Progenitor cell of endocrine pancreas (in vitro differentiated cells): ENCODE measurements at regions not wholly inside any gene's neighbourhood (a gene's known extent, or its start where the extent isn't known, plus 50 kb on each side); places are given as distances from the start of the nearest gene placed in this dataset.

Experiments
- DNase-seq: peaks from one replicate; pipeline ENCODE4 v3.0.0; 2021; ENCODE audit warnings: low spot score; ENCODE audit not compliant: unreplicated experiment
- H3K27ac Mint-ChIP-seq: 2 replicates; pipeline ENCODE4 v1.8.0; 2021; ENCODE audit warnings: mild to moderate bottlenecking, moderate library complexity, mixed read lengths
- H3K27me3 Mint-ChIP-seq: 2 replicates; pipeline ENCODE4 v1.8.0; 2021; ENCODE audit warnings: mixed read lengths
- H3K36me3 Mint-ChIP-seq: 2 replicates; pipeline ENCODE4 v1.8.0; 2022; ENCODE audit warnings: mixed read lengths; ENCODE audit not compliant: insufficient read depth
- H3K4me1 Mint-ChIP-seq: 2 replicates; pipeline ENCODE4 v1.8.0; 2021; ENCODE audit warnings: low read depth, mixed read lengths
- H3K4me3 Mint-ChIP-seq: 2 replicates; pipeline ENCODE4 v1.8.0; 2021; ENCODE audit warnings: low read depth, mild to moderate bottlenecking, moderate library complexity, mixed read lengths
- H3K9me3 Mint-ChIP-seq: 2 replicates; pipeline ENCODE4 v1.8.0; 2021; ENCODE audit warnings: low read depth, mixed read lengths
- TF ChIP-seq, protein P1 (sequence below): fragments of 200-600 bp; sonication (generic); IDR thresholded peaks from one replicate; pipeline ENCODE4 v1.5.0; 2021; ENCODE audit warnings: antibody characterized with exemption, mild to moderate bottlenecking; ENCODE audit not compliant: unreplicated experiment

DNA sequence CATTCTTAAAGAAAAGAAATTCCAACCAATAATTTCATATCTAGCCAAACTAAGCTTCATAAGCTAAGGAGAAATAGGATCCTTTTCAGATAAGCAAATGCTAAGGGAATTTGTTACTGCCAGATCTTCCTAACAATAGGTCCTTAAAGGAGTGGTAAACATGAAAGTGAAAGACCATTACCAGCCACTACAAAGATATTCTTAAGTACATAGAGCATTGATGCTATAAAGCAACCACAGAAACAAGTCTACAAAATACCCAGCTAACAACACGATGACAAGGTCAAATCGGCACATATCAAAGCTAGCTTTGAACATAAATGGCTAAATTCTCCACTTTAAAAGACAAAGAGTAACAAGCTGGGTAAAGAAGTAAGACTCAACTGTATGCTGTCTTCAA, 188.9 kb upstream of the RPRM start:
- H3K4me1 Mint-ChIP-seq: no peaks in the 10 kb centered on the region
- H3K36me3 Mint-ChIP-seq: no peaks in the 10 kb centered on the region

GRCh38 chr2:153668923-153669322, 190.4 kb upstream of the RPRM start:
- TF ChIP-seq, protein P1, sequence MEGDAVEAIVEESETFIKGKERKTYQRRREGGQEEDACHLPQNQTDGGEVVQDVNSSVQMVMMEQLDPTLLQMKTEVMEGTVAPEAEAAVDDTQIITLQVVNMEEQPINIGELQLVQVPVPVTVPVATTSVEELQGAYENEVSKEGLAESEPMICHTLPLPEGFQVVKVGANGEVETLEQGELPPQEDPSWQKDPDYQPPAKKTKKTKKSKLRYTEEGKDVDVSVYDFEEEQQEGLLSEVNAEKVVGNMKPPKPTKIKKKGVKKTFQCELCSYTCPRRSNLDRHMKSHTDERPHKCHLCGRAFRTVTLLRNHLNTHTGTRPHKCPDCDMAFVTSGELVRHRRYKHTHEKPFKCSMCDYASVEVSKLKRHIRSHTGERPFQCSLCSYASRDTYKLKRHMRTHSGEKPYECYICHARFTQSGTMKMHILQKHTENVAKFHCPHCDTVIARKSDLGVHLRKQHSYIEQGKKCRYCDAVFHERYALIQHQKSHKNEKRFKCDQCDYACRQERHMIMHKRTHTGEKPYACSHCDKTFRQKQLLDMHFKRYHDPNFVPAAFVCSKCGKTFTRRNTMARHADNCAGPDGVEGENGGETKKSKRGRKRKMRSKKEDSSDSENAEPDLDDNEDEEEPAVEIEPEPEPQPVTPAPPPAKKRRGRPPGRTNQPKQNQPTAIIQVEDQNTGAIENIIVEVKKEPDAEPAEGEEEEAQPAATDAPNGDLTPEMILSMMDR: no peak
- peaks cover 33% of the 10 kb centered on the region for H3K9me3 Mint-ChIP-seq
- H3K27me3 Mint-ChIP-seq: no peaks in the 10 kb centered on the region
- no peak overlapping the region for H3K4me3 Mint-ChIP-seq
- no peaks in the 10 kb centered on the region for H3K36me3 Mint-ChIP-seq
- DNase-seq: no peak
- no peaks in the 10 kb centered on the region for H3K4me1 Mint-ChIP-seq
- no peak overlapping the region for H3K27ac Mint-ChIP-seq

More for the DNA sequence above, 188.9 kb upstream of the RPRM start:
- TF ChIP-seq, protein P1: no peak
- no peak overlapping the region for H3K4me3 Mint-ChIP-seq
- H3K9me3 Mint-ChIP-seq: peaks cover 22% of the 10 kb centered on the region
- DNase-seq: no peak
- no peak overlapping the region for H3K27ac Mint-ChIP-seq
- H3K27me3 Mint-ChIP-seq: no peaks in the 10 kb centered on the region

- TF ChIP-seq, protein P1: no peak
- DNase-seq: no peak
- Mint-ChIP-seq H3K4me3 (no peak overlapping the region), H3K27me3 (no peaks in the 10 kb centered on the region), H3K36me3 (no peaks in the 10 kb centered on the region), H3K27ac (no peak overlapping the region), H3K4me1 (no peaks in the 10 kb centered on the region), H3K9me3 (peaks cover 4% of the 10 kb centered on the region)
These were observed 161.6 kb upstream of the GALNT13 start for GRCh38 chr2:153710128-153710527.

DNA sequence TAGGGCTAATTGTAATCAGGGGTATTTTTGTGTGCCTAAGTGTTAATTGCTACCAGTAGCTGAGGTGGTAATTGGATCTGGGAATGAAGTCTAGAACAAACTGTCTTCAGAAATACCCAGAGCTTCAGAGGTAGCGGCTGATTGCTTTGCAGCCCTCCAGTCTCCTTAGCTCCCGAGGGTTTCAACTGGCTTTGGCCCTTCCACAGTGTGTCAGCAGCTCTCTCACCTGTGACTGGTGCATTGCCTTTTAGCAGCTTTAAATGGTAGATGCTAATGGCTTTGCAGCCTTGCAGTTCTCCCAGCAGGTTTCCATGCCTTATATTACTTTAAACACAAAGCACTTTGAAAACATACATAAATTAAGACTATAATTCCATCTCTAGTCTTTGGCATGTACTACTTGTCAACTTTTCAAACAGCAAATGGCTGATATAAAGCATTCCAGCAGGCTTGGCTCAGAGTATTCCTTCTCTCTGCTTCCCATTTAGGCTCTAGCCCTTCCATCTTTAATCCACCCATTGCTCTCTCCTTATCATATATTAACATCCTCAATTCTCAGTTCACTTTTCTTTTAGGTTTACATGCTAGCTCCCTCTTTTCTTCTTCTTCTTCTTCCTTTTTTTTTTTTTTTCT, 156.4 kb upstream of the GALNT13 start:
- H3K27me3 Mint-ChIP-seq: no peaks in the 10 kb centered on the region
- TF ChIP-seq, protein P1: no peak
- peaks cover 2% of the 10 kb centered on the region for H3K36me3 Mint-ChIP-seq
- H3K27ac Mint-ChIP-seq: no peak overlapping the region
- no peaks in the 10 kb centered on the region for H3K4me1 Mint-ChIP-seq
- H3K9me3 Mint-ChIP-seq: peaks cover 2% of the 10 kb centered on the region
- DNase-seq: no peak
- no peak overlapping the region for H3K4me3 Mint-ChIP-seq

- no peak for DNase-seq
- TF ChIP-seq, protein P1: no peak
- Mint-ChIP-seq H3K27me3 (no peaks in the 10 kb centered on the region), H3K27ac (no peak overlapping the region), H3K4me3 (no peak overlapping the region), H3K36me3 (peaks cover 2% of the 10 kb centered on the region), H3K4me1 (no peaks in the 10 kb centered on the region), H3K9me3 (peaks cover 2% of the 10 kb centered on the region)
These were observed 154.7 kb upstream of the GALNT13 start for GRCh38 chr2:153717060-153717459.
